KBM-7 (cell line): ENCODE measurements at regions not wholly inside any gene's neighbourhood (a gene's known extent, or its start where the extent isn't known, plus 50 kb on each side); places are given as distances from the start of the nearest gene placed in this dataset.
"Not testable (repeated sequence)": the region's sequence is repeated elsewhere in the genome, so short reads cannot be mapped to it uniquely, and the experiment has no call there.

Experiments
- DNase-seq: peaks from one replicate; pipeline ENCODE4 v3.0.0-alpha.2; 2015
- in situ Hi-C: fragments of 300-500 bp; cut with MboI; formaldehyde crosslinking; loops from 2 replicates; pipeline ENCODE4 v1.14.3; 2020; ENCODE audit warnings: low sequenced_read_pairs, low pct_unique_long_range_greater_than_20kb, mixed read lengths

- in situ Hi-C loops: no loop called here
- DNase-seq: no peak
Measured at GRCh38 chr4:174183259-174183658, 100.2 kb downstream of the FBXO8 start.

- no peak for DNase-seq
- in situ Hi-C loops: no loop called here
Measured at GRCh38 chr4:174181827-174182226, 101.6 kb downstream of the FBXO8 start.

GRCh38 chr4:174177536-174177935 lies 105.9 kb downstream of the FBXO8 start:
- in situ Hi-C loops: no loop called here
- DNase-seq: no peak

DNA sequence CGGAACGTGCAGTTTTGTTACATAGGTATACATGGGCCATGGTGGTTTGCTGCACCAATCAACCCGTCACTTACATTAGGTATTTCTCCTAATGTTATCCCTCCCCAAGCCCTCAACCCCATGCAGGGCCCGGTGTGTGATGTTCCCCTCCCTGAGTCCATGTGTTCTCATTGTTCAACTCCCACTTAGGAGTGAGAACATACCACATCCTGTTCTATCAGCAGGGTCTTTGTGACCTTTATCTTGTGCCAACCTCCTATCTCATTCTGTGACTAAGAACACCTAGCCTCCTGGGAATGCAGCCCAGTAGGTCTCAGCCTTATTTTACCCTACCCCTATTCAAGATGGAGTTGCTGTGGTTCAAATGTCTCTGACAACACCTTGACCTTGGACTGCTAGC lies 107.6 kb downstream of the FBXO8 start:
- DNase-seq, in situ Hi-C loops: not testable (repeated sequence)

DNA sequence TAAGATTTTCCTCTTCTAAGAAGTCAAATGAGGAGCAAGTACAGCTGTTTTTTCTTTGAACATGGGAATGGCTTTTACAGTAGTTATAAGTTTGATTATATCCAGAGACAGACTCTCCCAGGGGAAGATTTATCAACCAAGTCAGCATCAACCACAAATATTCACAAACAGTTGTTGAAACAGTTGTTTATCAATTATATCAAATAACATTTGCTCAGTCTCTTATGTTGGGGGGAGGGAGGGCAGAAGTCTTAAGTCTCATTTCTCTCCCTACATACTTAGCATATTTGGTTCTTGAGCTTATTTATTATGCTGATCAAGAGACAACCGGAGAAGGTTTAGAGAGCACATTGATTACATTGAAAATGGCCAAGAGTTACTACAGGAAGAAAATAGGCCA lies 110.1 kb downstream of the FBXO8 start:
- no peak for DNase-seq
- in situ Hi-C loops: no loop called here

DNA sequence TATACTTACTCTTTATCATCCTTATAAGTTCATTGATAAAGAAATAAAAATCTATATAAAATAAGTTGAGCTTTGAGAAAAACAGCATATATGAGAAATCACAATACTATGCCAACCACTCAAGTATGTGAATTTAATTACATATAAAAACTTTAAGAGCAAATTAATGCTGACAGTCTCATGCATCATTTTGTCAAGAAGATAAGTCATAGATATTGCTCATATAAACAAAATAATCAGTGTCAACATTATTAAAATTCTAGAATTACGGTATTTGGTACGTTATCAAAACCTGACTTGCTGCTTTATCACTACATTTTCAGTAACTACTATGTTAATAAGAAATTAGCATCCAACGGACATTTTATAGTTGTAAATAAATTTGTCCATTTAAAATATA lies 111.2 kb downstream of the FBXO8 start:
- no peak for DNase-seq
- in situ Hi-C loops: no loop called here

DNA sequence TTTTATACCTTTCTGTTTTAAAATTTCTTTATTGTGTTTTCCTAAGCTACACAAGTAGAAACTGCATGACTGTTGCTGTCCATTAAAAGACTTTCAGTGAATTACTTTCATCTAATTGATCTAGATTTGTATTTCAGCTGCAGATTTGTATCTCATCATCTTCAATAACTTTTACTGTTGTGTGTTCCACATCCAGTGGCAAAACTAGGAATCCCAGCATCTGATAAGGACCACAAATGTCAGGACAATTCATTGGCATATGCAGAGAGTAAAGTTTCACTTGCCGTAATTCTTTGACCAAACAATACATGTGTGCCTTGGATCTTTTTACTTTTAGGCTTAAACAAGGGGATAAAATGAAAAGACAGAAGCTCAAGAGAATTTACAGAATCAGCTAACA lies 112.6 kb downstream of the FBXO8 start:
- in situ Hi-C loops: no loop called here
- no peak for DNase-seq

DNA sequence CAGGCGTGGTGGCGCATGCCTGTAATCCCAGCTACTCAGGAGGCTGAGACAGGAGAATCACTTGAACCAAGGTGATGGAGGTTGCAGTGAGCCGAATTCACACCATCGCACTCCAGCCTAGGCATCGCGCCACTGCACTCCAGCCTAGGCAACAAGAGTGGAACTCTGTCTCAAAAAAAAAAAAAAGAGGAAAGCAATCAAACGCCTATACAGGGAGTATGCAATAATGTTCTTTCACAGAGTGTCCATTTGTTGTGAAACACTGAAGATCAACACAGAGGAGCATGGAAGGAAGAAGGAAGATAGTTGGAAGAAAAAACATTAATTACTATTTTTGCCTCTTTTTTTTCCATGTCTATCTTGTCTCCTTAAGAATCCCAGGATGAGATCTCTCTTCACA lies 113.4 kb downstream of the FBXO8 start:
- in situ Hi-C loops: no loop called here
- DNase-seq: no peak

DNA sequence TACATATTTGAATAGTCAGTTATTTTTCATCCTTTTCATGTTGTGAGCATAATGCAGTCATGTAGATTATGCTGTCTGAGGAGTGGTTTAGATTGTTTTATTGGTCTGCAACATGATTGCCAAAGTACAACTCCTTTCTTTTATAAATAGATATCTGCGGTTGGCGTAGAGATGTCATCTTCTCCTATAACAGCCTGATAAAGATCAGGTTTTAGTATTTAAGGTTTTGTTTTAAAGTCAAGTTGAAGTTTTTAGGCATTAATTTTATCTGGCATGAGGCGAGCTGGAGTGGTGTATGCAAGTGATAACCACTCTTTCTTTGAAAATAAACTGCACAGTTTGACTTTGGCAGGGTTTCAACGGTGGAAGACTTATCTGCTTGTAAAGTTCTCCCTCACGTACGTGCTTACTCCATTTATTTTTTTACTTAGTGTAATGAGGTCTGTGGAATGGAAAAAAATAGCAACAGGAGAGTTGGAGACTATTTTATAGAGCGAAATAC lies 126.3 kb downstream of the FBXO8 start:
- in situ Hi-C loops: no loop called here
- no peak for DNase-seq

- in situ Hi-C loops: no loop called here
- DNase-seq: peak; percentile 70
Measured at GRCh38 chr4:174156239-174156826, 127.1 kb downstream of the FBXO8 start.

- in situ Hi-C loops: no loop called here
- DNase-seq: no peak
Measured at GRCh38 chr4:174154215-174154854, 129.1 kb downstream of the FBXO8 start.

DNA sequence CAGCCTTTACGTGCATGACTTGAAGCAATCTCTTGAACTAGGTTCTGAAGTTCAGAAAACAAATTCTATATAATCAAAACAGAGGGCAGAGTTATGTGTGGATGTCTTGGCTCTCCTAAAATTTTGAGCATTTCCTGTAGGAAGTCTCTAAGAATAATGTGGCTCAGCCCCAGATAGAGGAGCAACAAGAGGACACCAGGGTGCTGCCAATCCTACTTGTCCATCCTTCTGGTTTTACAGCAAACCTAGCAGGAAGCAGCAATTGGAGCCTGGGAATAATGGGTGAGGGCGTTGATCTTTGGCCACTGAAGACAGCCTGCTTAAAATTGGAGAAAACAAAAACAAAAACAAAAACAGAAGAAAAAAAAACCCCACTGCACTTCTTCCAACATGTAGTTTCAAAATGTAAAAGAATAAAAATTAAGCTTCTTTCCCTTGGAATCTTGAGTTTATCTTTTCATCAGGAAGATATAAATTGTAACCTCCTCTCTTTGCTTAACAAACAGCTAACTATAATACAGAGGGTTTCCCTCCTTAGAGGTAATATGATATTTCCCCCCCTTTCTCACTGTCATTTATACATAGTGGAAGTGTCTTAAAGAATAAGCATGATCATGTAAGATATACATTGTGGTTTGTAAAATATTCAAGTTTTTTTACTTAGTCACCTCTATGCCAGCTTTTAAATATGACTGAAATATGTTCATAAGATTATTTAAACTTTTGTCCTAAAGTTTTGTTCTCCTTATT lies 130.6 kb downstream of the FBXO8 start:
- in situ Hi-C loops: no loop called here
- no peak for DNase-seq

GRCh38 chr4:174147863-174148262 lies 135.6 kb downstream of the FBXO8 start:
- in situ Hi-C loops: no loop called here
- DNase-seq: no peak

DNA sequence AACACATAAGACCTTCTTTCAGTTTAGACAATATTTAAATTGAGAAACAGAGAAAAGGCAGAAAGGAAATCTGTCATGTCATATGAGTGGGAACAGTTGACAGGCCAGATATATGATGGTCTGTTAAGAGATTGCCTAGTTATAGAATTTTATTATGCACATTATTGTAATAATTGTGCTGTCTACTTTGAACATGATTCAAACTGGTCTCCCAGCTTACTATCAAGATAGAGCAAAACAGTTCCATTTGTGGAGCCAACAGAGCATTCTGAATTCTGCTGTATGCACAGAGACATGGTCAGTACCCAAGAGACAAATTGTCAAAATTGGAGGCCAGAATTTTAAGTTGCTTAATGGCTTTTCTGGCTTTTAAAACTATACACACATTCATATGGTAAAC lies 139.4 kb downstream of the FBXO8 start:
- no peak for DNase-seq
- in situ Hi-C loops: no loop called here

- in situ Hi-C loops: no loop called here
- no peak for DNase-seq
Measured at GRCh38 chr4:174141876-174142275, 141.6 kb downstream of the FBXO8 start.

- DNase-seq: no peak
- in situ Hi-C loops: no loop called here
Measured at GRCh38 chr4:174138616-174139015, 144.9 kb downstream of the FBXO8 start.

DNA sequence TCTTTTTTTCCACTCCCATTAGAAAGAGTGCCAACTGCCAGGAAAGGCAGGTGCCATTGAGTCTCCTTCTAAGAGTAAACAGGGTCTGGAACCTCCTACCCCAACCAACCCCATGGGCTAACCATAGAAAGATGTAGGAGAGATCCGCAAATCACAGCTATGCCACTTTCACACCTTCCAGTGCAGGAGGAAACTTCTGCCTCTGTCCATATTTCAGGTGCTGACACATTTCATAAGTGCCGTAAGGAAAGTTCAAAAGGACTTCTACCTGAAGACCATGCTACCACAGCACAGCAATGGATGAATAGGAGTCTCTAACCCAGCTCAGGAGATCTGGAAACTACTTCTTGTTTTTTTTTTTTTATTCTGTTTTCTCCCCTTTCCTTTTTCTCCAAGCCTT lies 145.8 kb downstream of the FBXO8 start:
- DNase-seq: no peak
- in situ Hi-C loops: no loop called here

GRCh38 chr4:174135936-174136406 lies 147.5 kb downstream of the FBXO8 start:
- no peak for DNase-seq
- in situ Hi-C loops: no loop called here

GRCh38 chr4:174135530-174135929 lies 147.9 kb downstream of the FBXO8 start:
- DNase-seq: no peak
- in situ Hi-C loops: no loop called here

- in situ Hi-C loops: no loop called here
- DNase-seq: no peak
Measured at GRCh38 chr4:174134361-174134760, 149.1 kb downstream of the FBXO8 start.
